ENCODE measurements at regions not wholly inside any gene's neighbourhood (a gene's known extent, or its start where the extent isn't known, plus 50 kb on each side); places are given as distances from the start of the nearest gene placed in this dataset.
"Not testable (repeated sequence)": the region's sequence is repeated elsewhere in the genome, so short reads cannot be mapped to it uniquely, and the experiment has no call there.

DNA sequence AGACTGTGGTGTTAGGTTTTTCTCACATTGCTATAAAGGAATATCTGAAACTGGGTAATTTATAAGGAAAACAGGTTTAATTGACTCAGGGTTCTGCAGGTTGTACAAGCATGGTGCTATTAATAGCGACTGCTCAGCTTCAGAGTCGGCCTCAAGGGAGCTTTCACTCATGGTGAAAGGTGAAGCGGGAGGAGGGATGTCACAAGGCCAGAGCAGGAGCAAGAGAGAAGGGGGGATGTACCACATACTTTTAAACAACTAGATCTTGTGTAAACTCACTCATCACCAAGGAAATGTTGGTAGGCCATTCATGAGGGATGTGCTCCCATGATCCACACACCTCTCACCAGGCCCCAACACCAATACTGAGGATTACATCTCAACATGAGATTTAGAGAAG is 313.2 kb downstream of the UBE2NL start:
- DNase-seq; H3K9me3 Mint-ChIP-seq; ATAC-seq (ENCODE audit: low read depth in 2 of 2); H3K27me3 Mint-ChIP-seq; H3K9me3 ChIP-seq (ENCODE audit: control insufficient read depth in 2 of 2, low read length in 2 of 2); H3K27ac Mint-ChIP-seq; H3K4me3 Mint-ChIP-seq; H3K4me1 ChIP-seq (ENCODE audit: control insufficient read depth, insufficient read depth, low read length, poor library complexity, severe bottlenecking); H3K4me3 ChIP-seq (ENCODE audit: low read depth, low read length); H3K4me1 Mint-ChIP-seq; H3K27ac ChIP-seq (ENCODE audit: insufficient read depth, low read length, poor library complexity, severe bottlenecking); H3K27me3 ChIP-seq (ENCODE audit: control insufficient read depth, insufficient read depth, low read length); H3K36me3 Mint-ChIP-seq; H3K36me3 ChIP-seq (ENCODE audit: control insufficient read depth, insufficient read depth, low read length): not testable (repeated sequence)

DNA sequence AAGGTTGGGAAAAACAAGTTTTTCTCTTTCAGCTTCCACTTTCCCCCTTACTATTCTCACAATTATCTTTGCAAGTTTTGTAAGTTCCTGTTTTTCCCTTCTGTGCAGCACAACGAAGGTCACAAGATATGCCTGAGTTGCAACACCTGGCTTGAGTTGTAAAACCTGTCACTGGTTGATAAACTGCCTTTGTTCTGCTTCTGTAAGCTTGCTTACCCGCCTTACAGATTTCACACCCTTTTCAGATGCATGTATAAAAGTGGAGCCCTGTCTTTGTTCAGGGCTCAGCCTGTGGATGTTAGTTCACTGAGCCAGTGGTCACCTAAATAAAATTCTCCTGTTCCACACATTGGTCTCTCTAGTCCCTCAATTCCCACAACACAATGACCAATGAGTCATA is 318.9 kb downstream of the UBE2NL start:
- not testable (repeated sequence) for H3K27ac ChIP-seq (ENCODE audit: insufficient read depth, low read length, poor library complexity, severe bottlenecking); H3K36me3 ChIP-seq (ENCODE audit: control insufficient read depth, insufficient read depth, low read length); H3K9me3 ChIP-seq (ENCODE audit: control insufficient read depth in 2 of 2, low read length in 2 of 2); H3K27me3 Mint-ChIP-seq; H3K9me3 Mint-ChIP-seq; H3K36me3 Mint-ChIP-seq; ATAC-seq (ENCODE audit: low read depth in 2 of 2); H3K4me3 Mint-ChIP-seq; DNase-seq; H3K4me3 ChIP-seq (ENCODE audit: low read depth, low read length); H3K27me3 ChIP-seq (ENCODE audit: control insufficient read depth, insufficient read depth, low read length); H3K27ac Mint-ChIP-seq; H3K4me1 Mint-ChIP-seq; H3K4me1 ChIP-seq (ENCODE audit: control insufficient read depth, insufficient read depth, low read length, poor library complexity, severe bottlenecking)

DNA sequence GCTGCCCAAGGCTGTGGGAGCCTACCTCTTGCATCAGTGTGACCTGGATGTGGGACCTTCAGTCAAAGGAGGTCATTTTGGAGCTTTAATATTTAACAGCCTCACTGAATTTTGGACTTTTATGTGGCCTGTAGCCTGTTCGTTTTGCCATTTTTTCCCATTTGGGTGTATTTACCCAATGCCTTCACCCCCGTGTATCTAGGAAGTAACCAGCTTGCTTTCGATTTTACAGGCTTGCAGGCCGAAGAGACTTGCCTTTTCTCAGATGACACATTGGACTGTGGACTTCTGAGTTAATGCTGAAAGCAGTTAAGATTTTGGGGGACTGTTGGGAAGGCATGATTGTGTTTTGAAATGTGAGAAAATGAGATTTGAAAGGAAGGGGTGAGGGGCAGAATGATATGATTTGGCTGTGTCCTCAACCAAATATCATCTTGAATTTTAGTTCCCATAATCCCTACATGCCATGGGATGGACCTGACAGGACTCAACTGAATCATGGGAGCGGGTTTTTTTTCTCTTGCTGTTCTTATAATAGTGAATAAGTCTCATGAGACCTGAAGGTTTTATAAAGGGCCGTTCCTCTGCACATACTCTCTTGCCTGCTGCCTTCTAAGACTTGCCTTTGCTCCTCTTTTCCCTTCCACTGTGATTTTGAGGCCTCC is 324.6 kb downstream of the UBE2NL start:
- H3K4me1 ChIP-seq (ENCODE audit: control insufficient read depth, insufficient read depth, low read length, poor library complexity, severe bottlenecking); H3K36me3 ChIP-seq (ENCODE audit: control insufficient read depth, insufficient read depth, low read length); ATAC-seq (ENCODE audit: low read depth in 2 of 2); H3K27ac Mint-ChIP-seq; H3K4me3 ChIP-seq (ENCODE audit: low read depth, low read length); H3K27me3 ChIP-seq (ENCODE audit: control insufficient read depth, insufficient read depth, low read length); H3K27ac ChIP-seq (ENCODE audit: insufficient read depth, low read length, poor library complexity, severe bottlenecking); H3K4me1 Mint-ChIP-seq; H3K9me3 ChIP-seq (ENCODE audit: control insufficient read depth in 2 of 2, low read length in 2 of 2); H3K36me3 Mint-ChIP-seq; H3K9me3 Mint-ChIP-seq; H3K27me3 Mint-ChIP-seq; H3K4me3 Mint-ChIP-seq; DNase-seq: not testable (repeated sequence)

DNA sequence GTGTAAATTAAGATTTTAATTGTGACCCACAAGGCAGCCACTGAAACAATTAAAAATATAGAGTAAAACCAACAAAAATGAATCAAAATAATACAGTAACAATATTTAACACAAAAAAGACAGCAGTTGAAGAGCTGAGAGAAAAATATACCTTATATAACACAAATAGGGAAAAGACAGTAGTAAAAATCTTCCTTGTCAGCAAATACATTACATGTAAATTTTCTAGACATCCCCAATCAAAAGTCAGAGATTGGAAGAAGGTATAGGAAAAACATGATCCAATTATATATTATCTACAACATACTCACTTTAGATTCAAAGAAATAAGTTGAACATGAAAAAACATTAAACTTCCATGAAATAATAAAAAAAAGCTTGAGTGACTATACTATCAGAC is 330.8 kb downstream of the UBE2NL start:
- H3K4me1 Mint-ChIP-seq, result no peaks in the 10 kb centered on the region
- no peaks in the 10 kb centered on the region for H3K4me1 ChIP-seq (ENCODE audit: control insufficient read depth, insufficient read depth, low read length, poor library complexity, severe bottlenecking)
- no peaks in the 10 kb centered on the region for H3K36me3 ChIP-seq (ENCODE audit: control insufficient read depth, insufficient read depth, low read length)
- ATAC-seq (ENCODE audit: low read depth in 2 of 2), result no peak
- H3K9me3 ChIP-seq (ENCODE audit: control insufficient read depth in 2 of 2, low read length in 2 of 2), result no peaks in the 10 kb centered on the region
- H3K27ac Mint-ChIP-seq, result no peak overlapping the region
- no peaks in the 10 kb centered on the region for H3K27me3 Mint-ChIP-seq
- DNase-seq, result no peak
- H3K36me3 Mint-ChIP-seq, result no peaks in the 10 kb centered on the region
- peaks cover 0 to 10% (median 2%) of the 10 kb centered on the region in 7 donors for H3K9me3 Mint-ChIP-seq
- no peak overlapping the region for H3K4me3 ChIP-seq (ENCODE audit: low read depth, low read length)
- no peak overlapping the region for H3K4me3 Mint-ChIP-seq
- no peak overlapping the region for H3K27ac ChIP-seq (ENCODE audit: insufficient read depth, low read length, poor library complexity, severe bottlenecking)
- H3K27me3 ChIP-seq (ENCODE audit: control insufficient read depth, insufficient read depth, low read length), result no peaks in the 10 kb centered on the region

DNA sequence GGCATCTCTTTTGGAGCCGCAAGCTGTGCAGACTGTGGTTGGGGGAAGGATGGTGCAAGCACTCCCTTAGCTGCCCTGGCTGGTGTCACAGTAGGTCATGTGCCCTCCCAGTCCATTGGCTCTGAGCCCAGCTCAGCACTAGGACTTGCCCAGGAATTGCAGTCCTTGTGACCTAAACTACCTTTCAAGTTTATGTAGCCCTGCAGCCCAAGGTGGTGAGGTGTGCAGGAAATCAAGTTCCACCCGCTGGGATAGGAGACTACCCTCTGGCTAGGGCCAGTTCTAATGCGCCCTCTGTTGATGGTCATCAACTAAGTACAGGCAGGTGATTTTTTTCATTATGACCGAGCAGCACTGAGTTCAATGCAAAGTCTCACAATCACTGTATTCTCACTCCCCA is 335.2 kb downstream of the UBE2NL start:
- DNase-seq (no peak), ATAC-seq (ENCODE audit: low read depth in 2 of 2) (no peak)
- no peaks in the 10 kb centered on the region for H3K27me3 ChIP-seq (ENCODE audit: control insufficient read depth, insufficient read depth, low read length)
- no peaks in the 10 kb centered on the region for H3K36me3 Mint-ChIP-seq
- no peaks in the 10 kb centered on the region for H3K27me3 Mint-ChIP-seq
- no peaks in the 10 kb centered on the region for H3K36me3 ChIP-seq (ENCODE audit: control insufficient read depth, insufficient read depth, low read length)
- H3K4me3 ChIP-seq (ENCODE audit: low read depth, low read length), result no peak overlapping the region
- no peak overlapping the region for H3K27ac Mint-ChIP-seq
- H3K27ac ChIP-seq (ENCODE audit: insufficient read depth, low read length, poor library complexity, severe bottlenecking), result no peak overlapping the region
- H3K9me3 Mint-ChIP-seq, result peaks cover 0 to 14% (median 0%) of the 10 kb centered on the region in 7 donors
- no peaks in the 10 kb centered on the region for H3K9me3 ChIP-seq (ENCODE audit: control insufficient read depth in 2 of 2, low read length in 2 of 2)
- no peak overlapping the region for H3K4me3 Mint-ChIP-seq
- no peaks in the 10 kb centered on the region for H3K4me1 ChIP-seq (ENCODE audit: control insufficient read depth, insufficient read depth, low read length, poor library complexity, severe bottlenecking)
- H3K4me1 Mint-ChIP-seq, result no peaks in the 10 kb centered on the region

DNA sequence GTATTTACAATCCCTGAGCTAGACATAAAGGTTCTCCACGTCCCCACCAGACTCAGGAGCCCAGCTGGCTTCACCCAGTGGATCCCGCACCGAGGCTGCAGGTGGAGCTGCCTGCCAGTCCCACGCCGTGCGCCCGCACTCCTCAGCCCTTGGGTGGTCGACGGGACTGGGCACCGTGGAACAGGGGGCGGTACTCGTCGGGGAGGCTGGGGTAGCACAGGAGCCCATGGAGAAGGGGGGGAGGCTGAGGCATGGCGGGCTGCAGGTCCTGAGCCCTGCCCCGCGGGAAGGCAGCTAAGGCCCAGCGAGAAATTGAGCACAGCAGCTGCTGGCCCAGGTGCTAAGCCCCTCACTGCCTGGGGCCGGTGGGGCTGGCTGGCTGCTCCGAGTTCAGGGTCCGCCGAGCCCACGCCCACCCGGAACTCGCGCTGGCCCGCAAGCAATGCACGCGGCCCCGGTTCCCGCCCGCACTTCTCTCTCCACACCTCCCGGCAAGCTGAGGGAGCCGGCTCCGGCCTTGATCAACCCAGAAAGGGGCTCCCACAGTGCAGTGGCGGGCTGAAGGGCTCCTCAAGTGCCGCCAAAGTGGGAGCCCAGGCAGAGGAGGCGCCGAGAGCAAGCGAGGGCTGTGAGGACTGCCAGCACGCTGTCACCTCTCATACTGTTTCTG is 347.4 kb downstream of the UBE2NL start:
- H3K36me3 Mint-ChIP-seq; H3K4me1 Mint-ChIP-seq; H3K4me3 ChIP-seq (ENCODE audit: low read depth, low read length); H3K4me1 ChIP-seq (ENCODE audit: control insufficient read depth, insufficient read depth, low read length, poor library complexity, severe bottlenecking); H3K27me3 ChIP-seq (ENCODE audit: control insufficient read depth, insufficient read depth, low read length); DNase-seq; H3K27ac ChIP-seq (ENCODE audit: insufficient read depth, low read length, poor library complexity, severe bottlenecking); ATAC-seq (ENCODE audit: low read depth in 2 of 2); H3K27me3 Mint-ChIP-seq; H3K4me3 Mint-ChIP-seq; H3K27ac Mint-ChIP-seq; H3K9me3 ChIP-seq (ENCODE audit: control insufficient read depth in 2 of 2, low read length in 2 of 2); H3K36me3 ChIP-seq (ENCODE audit: control insufficient read depth, insufficient read depth, low read length): not testable (repeated sequence)
- peaks cover 0 to 12% (median 2%) of the 10 kb centered on the region in 7 donors for H3K9me3 Mint-ChIP-seq

DNA sequence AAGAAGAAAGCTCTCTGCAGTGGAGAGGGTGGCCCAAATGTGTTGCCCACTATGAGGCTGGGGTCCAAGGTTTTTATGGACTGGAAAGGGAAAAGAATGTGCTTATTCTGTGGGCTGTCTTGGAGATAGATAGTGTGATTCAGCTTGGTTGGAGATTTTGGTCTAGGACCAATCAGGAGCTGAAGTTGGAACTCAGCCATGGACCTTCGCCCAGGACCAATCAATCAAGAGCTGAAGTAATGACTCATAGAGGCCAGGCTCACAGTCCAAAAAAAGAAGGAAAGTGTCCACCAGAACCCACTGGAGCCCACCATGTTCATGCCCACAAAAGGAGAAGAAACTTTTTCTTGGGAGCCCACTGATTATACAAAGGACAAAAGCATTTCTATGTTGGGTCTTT is 369.5 kb downstream of the UBE2NL start:
- Histone ChIP-seq H3K4me3 (ENCODE audit: low read depth, low read length) (no peak overlapping the region), H3K36me3 (ENCODE audit: control insufficient read depth, insufficient read depth, low read length) (no peaks in the 10 kb centered on the region), H3K4me1 (ENCODE audit: control insufficient read depth, insufficient read depth, low read length, poor library complexity, severe bottlenecking) (no peaks in the 10 kb centered on the region), H3K27ac (ENCODE audit: insufficient read depth, low read length, poor library complexity, severe bottlenecking) (no peak overlapping the region), H3K27me3 (ENCODE audit: control insufficient read depth, insufficient read depth, low read length) (no peaks in the 10 kb centered on the region), H3K9me3 (ENCODE audit: control insufficient read depth in 2 of 2, low read length in 2 of 2) (no peaks in the 10 kb centered on the region)
- H3K27me3 Mint-ChIP-seq, result no peaks in the 10 kb centered on the region
- H3K4me3 Mint-ChIP-seq, result no peak overlapping the region
- no peaks in the 10 kb centered on the region for H3K4me1 Mint-ChIP-seq
- peaks cover 0 to 9% (median 3%) of the 10 kb centered on the region in 7 donors for H3K9me3 Mint-ChIP-seq
- DNase-seq, result no peak
- ATAC-seq (ENCODE audit: low read depth in 2 of 2), result no peak
- H3K36me3 Mint-ChIP-seq, result no peaks in the 10 kb centered on the region
- H3K27ac Mint-ChIP-seq, result no peak overlapping the region

DNA sequence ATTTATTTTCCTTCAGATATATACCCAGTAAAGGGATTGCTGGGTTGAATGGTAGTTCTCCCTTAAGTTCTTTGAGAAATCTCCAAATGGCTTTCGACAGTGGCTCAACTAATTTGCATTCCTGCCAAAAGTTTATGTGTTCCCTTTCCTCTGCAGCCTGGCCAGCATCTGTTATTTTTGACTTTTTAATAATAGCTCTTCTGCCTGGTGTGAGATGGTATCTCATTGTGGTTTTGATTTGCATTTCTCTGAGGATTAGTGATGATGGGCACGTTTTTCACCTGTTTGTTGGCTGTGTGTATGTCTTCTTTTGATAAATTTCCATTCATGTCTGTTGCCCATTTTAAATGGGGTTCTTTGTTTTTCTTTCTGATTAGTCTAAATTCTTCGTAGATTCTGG is 375.2 kb downstream of the UBE2NL start:
- H3K4me3 Mint-ChIP-seq, result no peak overlapping the region
- no peaks in the 10 kb centered on the region for H3K36me3 Mint-ChIP-seq
- H3K4me1 Mint-ChIP-seq, result no peaks in the 10 kb centered on the region
- Histone ChIP-seq H3K27ac (ENCODE audit: insufficient read depth, low read length, poor library complexity, severe bottlenecking) (no peak overlapping the region), H3K36me3 (ENCODE audit: control insufficient read depth, insufficient read depth, low read length) (no peaks in the 10 kb centered on the region), H3K9me3 (ENCODE audit: control insufficient read depth in 2 of 2, low read length in 2 of 2) (no peaks in the 10 kb centered on the region), H3K27me3 (ENCODE audit: control insufficient read depth, insufficient read depth, low read length) (no peaks in the 10 kb centered on the region), H3K4me1 (ENCODE audit: control insufficient read depth, insufficient read depth, low read length, poor library complexity, severe bottlenecking) (no peaks in the 10 kb centered on the region), H3K4me3 (ENCODE audit: low read depth, low read length) (no peak overlapping the region)
- peaks cover 0 to 16% (median 5%) of the 10 kb centered on the region in 7 donors for H3K9me3 Mint-ChIP-seq
- ATAC-seq (ENCODE audit: low read depth in 2 of 2) (no peak), DNase-seq (no peak)
- H3K27me3 Mint-ChIP-seq, result no peaks in the 10 kb centered on the region
- no peak overlapping the region for H3K27ac Mint-ChIP-seq

All from CD4-positive, CD25-positive, alpha-beta regulatory T cell (primary cell).